A673 (cell line): ENCODE measurements at regions not wholly inside any gene's neighbourhood (a gene's known extent, or its start where the extent isn't known, plus 50 kb on each side); places are given as distances from the start of the nearest gene placed in this dataset.

Experiments used
- EZH2 ChIP-seq: fragments of 200-600 bp; sonication (generic); IDR thresholded peaks from 2 replicates; pipeline ENCODE4 v1.6.1; 2017; ENCODE audit warnings: borderline replicate concordance, low read depth, mild to moderate bottlenecking, mixed read lengths, antibody characterized with exemption, low read length; ENCODE audit not compliant: poor library complexity, severe bottlenecking
- TF ChIP-seq, protein P1 (sequence below): fragments of 300-800, 200-600 bp; sonication (generic); conservative IDR thresholded peaks from 2 replicates; pipeline ENCODE4 v1.5.1; 2017; ENCODE audit warnings: low read depth, mild to moderate bottlenecking, antibody characterized with exemption, low read length, moderate library complexity, mixed read lengths

DNA sequence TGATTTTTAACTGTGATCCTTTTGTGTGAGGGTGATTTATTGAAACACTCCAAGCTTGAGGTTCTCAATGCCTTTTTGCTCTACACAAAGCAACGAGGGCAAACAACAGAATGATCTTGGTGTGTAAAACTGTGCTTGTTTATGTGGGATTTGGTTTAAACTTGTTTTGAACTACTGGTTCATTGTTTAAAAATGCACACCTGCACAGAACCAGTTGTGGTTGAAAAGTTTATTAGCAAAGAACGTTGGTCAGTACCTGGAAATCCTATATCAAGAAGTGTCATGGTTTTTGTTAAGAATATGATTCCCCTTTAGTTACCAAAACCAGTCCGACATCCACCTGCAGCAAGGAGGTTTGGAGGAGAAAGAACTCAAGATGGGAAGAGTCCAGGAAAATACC, 239.4 kb downstream of the WNT5A start:
- TF ChIP-seq, protein P1, sequence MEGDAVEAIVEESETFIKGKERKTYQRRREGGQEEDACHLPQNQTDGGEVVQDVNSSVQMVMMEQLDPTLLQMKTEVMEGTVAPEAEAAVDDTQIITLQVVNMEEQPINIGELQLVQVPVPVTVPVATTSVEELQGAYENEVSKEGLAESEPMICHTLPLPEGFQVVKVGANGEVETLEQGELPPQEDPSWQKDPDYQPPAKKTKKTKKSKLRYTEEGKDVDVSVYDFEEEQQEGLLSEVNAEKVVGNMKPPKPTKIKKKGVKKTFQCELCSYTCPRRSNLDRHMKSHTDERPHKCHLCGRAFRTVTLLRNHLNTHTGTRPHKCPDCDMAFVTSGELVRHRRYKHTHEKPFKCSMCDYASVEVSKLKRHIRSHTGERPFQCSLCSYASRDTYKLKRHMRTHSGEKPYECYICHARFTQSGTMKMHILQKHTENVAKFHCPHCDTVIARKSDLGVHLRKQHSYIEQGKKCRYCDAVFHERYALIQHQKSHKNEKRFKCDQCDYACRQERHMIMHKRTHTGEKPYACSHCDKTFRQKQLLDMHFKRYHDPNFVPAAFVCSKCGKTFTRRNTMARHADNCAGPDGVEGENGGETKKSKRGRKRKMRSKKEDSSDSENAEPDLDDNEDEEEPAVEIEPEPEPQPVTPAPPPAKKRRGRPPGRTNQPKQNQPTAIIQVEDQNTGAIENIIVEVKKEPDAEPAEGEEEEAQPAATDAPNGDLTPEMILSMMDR, result no peak
- no peak for TF ChIP-seq EZH2
